HEK293T (cell line): ENCODE measurements at regions not wholly inside any gene's neighbourhood (a gene's known extent, or its start where the extent isn't known, plus 50 kb on each side); places are given as distances from the start of the nearest gene placed in this dataset.

Experiments
- BHLHE40 ChIP-seq: fragments of 450-650 bp; IDR thresholded peaks from 2 replicates; pipeline ENCODE4 v1.6.1; 2016; ENCODE audit warnings: mild to moderate bottlenecking, moderate library complexity, borderline replicate concordance
- FOXA1 ChIP-seq: fragments of 450-650 bp; IDR thresholded peaks from 2 replicates; pipeline ENCODE4 v1.6.1; 2016; ENCODE audit warnings: mild to moderate bottlenecking
- FOXM1 ChIP-seq: fragments of 450-650 bp; IDR thresholded peaks from 2 replicates; pipeline ENCODE4 v1.6.1; 2017; ENCODE audit warnings: mild to moderate bottlenecking, borderline replicate concordance
- HDGF ChIP-seq: fragments of 450-650 bp; IDR thresholded peaks from 2 replicates; pipeline ENCODE4 v1.6.1; 2017; ENCODE audit warnings: antibody characterized with exemption, borderline replicate concordance
- LEF1 ChIP-seq: fragments of 450-650 bp; IDR thresholded peaks from 2 replicates; pipeline ENCODE4 v1.6.1; 2017; ENCODE audit warnings: mild to moderate bottlenecking, borderline replicate concordance
- NFRKB ChIP-seq: fragments of 450-650 bp; IDR thresholded peaks from 2 replicates; pipeline ENCODE4 v1.6.1; 2016; ENCODE audit warnings: mild to moderate bottlenecking, moderate library complexity
- SP1 ChIP-seq: fragments of 450-650 bp; IDR thresholded peaks from 2 replicates; pipeline ENCODE4 v1.6.1; 2017
- SUZ12 ChIP-seq: fragments of 450-650 bp; IDR thresholded peaks from 2 replicates; pipeline ENCODE4 v1.6.1; 2016; ENCODE audit warnings: mild to moderate bottlenecking
- TARDBP ChIP-seq: fragments of 450-650 bp; IDR thresholded peaks from 2 replicates; pipeline ENCODE4 v1.6.1; 2016
- ZNF384 ChIP-seq: fragments of 450-650 bp; IDR thresholded peaks from 2 replicates; pipeline ENCODE4 v1.6.1; 2016
- TF ChIP-seq, protein P1 (sequence below): fragments of 450-650 bp; IDR thresholded peaks from 2 replicates; pipeline ENCODE4 v1.6.1; 2016

DNA sequence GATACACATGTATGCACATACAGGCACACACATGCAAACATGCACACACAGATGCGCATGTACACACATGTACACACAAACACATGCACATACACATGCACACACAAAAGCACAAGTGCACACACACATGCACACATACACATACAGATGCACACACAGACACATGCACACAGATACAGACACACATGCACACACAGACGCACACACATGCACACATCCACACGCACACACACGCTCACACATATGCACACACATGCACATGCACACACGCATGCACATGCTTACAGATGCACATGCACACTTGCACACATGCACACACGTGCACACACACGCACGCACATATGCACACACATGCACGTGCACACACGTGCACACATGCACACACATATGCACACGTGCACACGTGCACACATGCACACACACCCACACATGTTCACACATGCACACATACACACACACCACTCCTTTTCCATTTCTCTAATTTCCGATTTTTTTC lies 283.8 kb upstream of the FRG2C start:
- TF ChIP-seq, protein P1, sequence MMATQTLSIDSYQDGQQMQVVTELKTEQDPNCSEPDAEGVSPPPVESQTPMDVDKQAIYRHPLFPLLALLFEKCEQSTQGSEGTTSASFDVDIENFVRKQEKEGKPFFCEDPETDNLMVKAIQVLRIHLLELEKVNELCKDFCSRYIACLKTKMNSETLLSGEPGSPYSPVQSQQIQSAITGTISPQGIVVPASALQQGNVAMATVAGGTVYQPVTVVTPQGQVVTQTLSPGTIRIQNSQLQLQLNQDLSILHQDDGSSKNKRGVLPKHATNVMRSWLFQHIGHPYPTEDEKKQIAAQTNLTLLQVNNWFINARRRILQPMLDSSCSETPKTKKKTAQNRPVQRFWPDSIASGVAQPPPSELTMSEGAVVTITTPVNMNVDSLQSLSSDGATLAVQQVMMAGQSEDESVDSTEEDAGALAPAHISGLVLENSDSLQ, result no peak
- TF ChIP-seq SP1 (no peak), ZNF384 (no peak), NFRKB (no peak), FOXM1 (no peak), FOXA1 (no peak), BHLHE40 (no peak), LEF1 (no peak), SUZ12 (no peak), HDGF (no peak), TARDBP (no peak)
